ENCODE measurements at regions not wholly inside any gene's neighbourhood (a gene's known extent, or its start where the extent isn't known, plus 50 kb on each side); places are given as distances from the start of the nearest gene placed in this dataset.

- TF ChIP-seq TEAD4 (IDR thresholded peaks at IDR 0.05) (no peak), EGR1 (IDR thresholded peaks at IDR 0.05) (no peak)
Observed at GRCh38 chr2:80887841-80888378, 583.4 kb upstream of the LRRTM1 start.

- TF ChIP-seq EP300 (IDR thresholded peaks at IDR 0.05; ENCODE audit: borderline replicate concordance) (no peak), EGR1 (IDR thresholded peaks at IDR 0.05) (no peak), ZBTB7A (IDR thresholded peaks at IDR 0.05; ENCODE audit: low read depth) (no peak), TAF1 (IDR thresholded peaks at IDR 0.05; ENCODE audit: low read depth) (no peak)
Observed at GRCh38 chr2:80874374-80874773, 569.8 kb upstream of the LRRTM1 start.

- no peak for TF ChIP-seq ZBTB7A (IDR thresholded peaks at IDR 0.05; ENCODE audit: low read depth)
- TF ChIP-seq RAD21 (IDR thresholded peaks at IDR 0.05; ENCODE audit: low read depth) = no peak
- no peak for TF ChIP-seq CREB1 (IDR thresholded peaks at IDR 0.05; ENCODE audit: low read depth)
- no peak for TF ChIP-seq MAX (IDR thresholded peaks at IDR 0.05)
- no peak for TF ChIP-seq EGR1 (IDR thresholded peaks at IDR 0.05)
Observed at GRCh38 chr2:80869858-80870438, 565.4 kb upstream of the LRRTM1 start.

GRCh38 chr2:80863147-80863714 lies 558.7 kb upstream of the LRRTM1 start:
- TF ChIP-seq EP300 (IDR thresholded peaks at IDR 0.05; ENCODE audit: borderline replicate concordance) (no peak), FOXM1 (IDR thresholded peaks at IDR 0.05; ENCODE audit: borderline replicate concordance, low read depth) (no peak), RAD21 (IDR thresholded peaks at IDR 0.05; ENCODE audit: low read depth) (no peak), REST (IDR thresholded peaks at IDR 0.05; ENCODE audit: low read depth) (no peak), YY1 (IDR thresholded peaks at IDR 0.05; ENCODE audit: low read depth) (no peak), CEBPB (IDR thresholded peaks at IDR 0.05) (no peak), MAX (IDR thresholded peaks at IDR 0.05) (no peak), NFIC (IDR thresholded peaks at IDR 0.05) (no peak), TEAD4 (IDR thresholded peaks at IDR 0.05) (no peak)

- TF ChIP-seq ZBTB7A (IDR thresholded peaks at IDR 0.05; ENCODE audit: low read depth) = no peak
- TF ChIP-seq TAF1 (IDR thresholded peaks at IDR 0.05; ENCODE audit: low read depth) = no peak
- TF ChIP-seq REST (IDR thresholded peaks at IDR 0.05; ENCODE audit: low read depth) = no peak
- TF ChIP-seq MAX (IDR thresholded peaks at IDR 0.05) = no peak
- TF ChIP-seq EP300 (IDR thresholded peaks at IDR 0.05; ENCODE audit: borderline replicate concordance) = no peak
- TF ChIP-seq YY1 (IDR thresholded peaks at IDR 0.05; ENCODE audit: low read depth) = no peak
- TF ChIP-seq RAD21 (IDR thresholded peaks at IDR 0.05; ENCODE audit: low read depth) = no peak
- no peak for TF ChIP-seq EGR1 (IDR thresholded peaks at IDR 0.05)
- TF ChIP-seq TEAD4 (IDR thresholded peaks at IDR 0.05) = no peak
- TF ChIP-seq TCF12 (IDR thresholded peaks at IDR 0.05; ENCODE audit: low read depth) = no peak
- no peak for TF ChIP-seq FOXM1 (IDR thresholded peaks at IDR 0.05; ENCODE audit: borderline replicate concordance, low read depth)
- TF ChIP-seq NFIC (IDR thresholded peaks at IDR 0.05) = no peak
- no peak for TF ChIP-seq CEBPB (IDR thresholded peaks at IDR 0.05)
- TF ChIP-seq CREB1 (IDR thresholded peaks at IDR 0.05; ENCODE audit: low read depth) = no peak
- TF ChIP-seq USF1 (IDR thresholded peaks at IDR 0.05) = no peak
Observed at GRCh38 chr2:80858965-80859364, 554.4 kb upstream of the LRRTM1 start.

GRCh38 chr2:80856227-80856626 lies 551.7 kb upstream of the LRRTM1 start:
- no peak for TF ChIP-seq EP300 (IDR thresholded peaks at IDR 0.05; ENCODE audit: borderline replicate concordance)
- TF ChIP-seq ZBTB7A (IDR thresholded peaks at IDR 0.05; ENCODE audit: low read depth) = no peak
- no peak for TF ChIP-seq MAX (IDR thresholded peaks at IDR 0.05)
- TF ChIP-seq TAF1 (IDR thresholded peaks at IDR 0.05; ENCODE audit: low read depth) = no peak
- no peak for TF ChIP-seq FOXM1 (IDR thresholded peaks at IDR 0.05; ENCODE audit: borderline replicate concordance, low read depth)
- TF ChIP-seq USF1 (IDR thresholded peaks at IDR 0.05) = no peak
- no peak for TF ChIP-seq EGR1 (IDR thresholded peaks at IDR 0.05)
- TF ChIP-seq YY1 (IDR thresholded peaks at IDR 0.05; ENCODE audit: low read depth) = no peak
- no peak for TF ChIP-seq CREB1 (IDR thresholded peaks at IDR 0.05; ENCODE audit: low read depth)
- TF ChIP-seq CEBPB (IDR thresholded peaks at IDR 0.05) = no peak
- TF ChIP-seq NFIC (IDR thresholded peaks at IDR 0.05) = no peak
- no peak for TF ChIP-seq REST (IDR thresholded peaks at IDR 0.05; ENCODE audit: low read depth)
- TF ChIP-seq TCF12 (IDR thresholded peaks at IDR 0.05; ENCODE audit: low read depth) = no peak
- no peak for TF ChIP-seq RAD21 (IDR thresholded peaks at IDR 0.05; ENCODE audit: low read depth)
- no peak for TF ChIP-seq TEAD4 (IDR thresholded peaks at IDR 0.05)
